ENCODE measurements at regions not wholly inside any gene's neighbourhood (a gene's known extent, or its start where the extent isn't known, plus 50 kb on each side); places are given as distances from the start of the nearest gene placed in this dataset.

DNA sequence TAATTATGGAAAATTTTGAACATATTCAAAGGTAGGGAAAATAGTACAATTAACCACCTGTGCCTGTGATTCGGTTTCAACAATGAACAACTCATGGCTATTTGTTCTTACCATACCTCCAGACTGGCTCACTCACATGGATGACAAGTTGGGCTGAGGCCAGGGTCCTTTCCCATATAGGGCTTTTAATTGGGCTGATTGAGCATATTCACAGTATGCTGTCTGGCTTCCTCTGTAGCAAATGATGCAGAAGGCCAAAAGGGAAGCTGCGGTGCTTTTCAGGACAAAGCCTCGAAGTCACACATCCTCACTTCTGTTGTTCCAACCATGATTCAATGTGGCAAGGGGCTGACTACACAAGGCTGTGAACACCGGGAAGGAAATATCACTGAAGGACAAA is 297.5 kb upstream of the SLC16A7 start:
- H3K4me1 ChIP-seq (ENCODE audit: control insufficient read depth, insufficient read depth, low read length), result no peaks in the 10 kb centered on the region
- no peak overlapping the region for H3K9ac ChIP-seq (ENCODE audit: low read depth, low read length)
- H3K27ac ChIP-seq (ENCODE audit: insufficient read depth, low read length), result no peak overlapping the region
- no peaks in the 10 kb centered on the region for H4K20me1 ChIP-seq (ENCODE audit: insufficient read depth, low read length)
- no peaks in the 10 kb centered on the region for H3K27me3 ChIP-seq (ENCODE audit: control insufficient read depth, insufficient read depth, low read length)
- no peak overlapping the region for H3K18ac ChIP-seq (ENCODE audit: low read depth, low read length)
- H4K5ac ChIP-seq (ENCODE audit: low read depth, low read length), result no peak overlapping the region
- ChIA-PET POLR2A (ENCODE audit: unreplicated experiment) (no interaction called here), CTCF (no interaction called here)
- in situ Hi-C loops (cut with MboI; ENCODE audit: low sequenced_read_pairs) (no loop called here), dilution Hi-C loops (cut with HindIII; ENCODE audit: low sequenced_read_pairs, unreplicated experiment) (no loop called here), intact Hi-C loops (cut with micrococcal nuclease) (no loop called here)
- no peak overlapping the region for H3K4me3 ChIP-seq (ENCODE audit: insufficient read depth, low read depth, low read length)
- H3K9me3 ChIP-seq (ENCODE audit: control insufficient read depth, insufficient read depth, low read length), result no peaks in the 10 kb centered on the region
- WGBS, 2 experiments (ENCODE audit: extremely low coverage in 2 of 2, insufficient read length in 1 of 2), result no CpG with 5 or more reads among the region's 4 CpGs
- H3K4ac ChIP-seq (ENCODE audit: low read depth, low read length), result no peak overlapping the region
- no peak overlapping the region for H4K91ac ChIP-seq (ENCODE audit: insufficient read depth, low read depth, low read length)
- TF ChIP-seq MAZ (IDR thresholded peaks at IDR 0.05; ENCODE audit: borderline replicate concordance, low read depth, low read length), result no peak
- TF ChIP-seq FOS (IDR thresholded peaks at IDR 0.05; ENCODE audit: low read depth, low read length), result no peak
- TF ChIP-seq BHLHE40 (IDR thresholded peaks at IDR 0.05; ENCODE audit: low read depth, low read length), result no peak
- TF ChIP-seq NFE2L2 (IDR thresholded peaks at IDR 0.05; ENCODE audit: low read depth, low read length), result no peak
- no peak for TF ChIP-seq MAFK (IDR thresholded peaks at IDR 0.05; ENCODE audit: low read depth, low read length)
- TF ChIP-seq RAD21 (IDR thresholded peaks at IDR 0.05; ENCODE audit: low read length), result no peak
- TF ChIP-seq POLR2A (IDR thresholded peaks at IDR 0.05; ENCODE audit: low read depth, low read length), result no peak
- TF ChIP-seq CHD1 (IDR thresholded peaks at IDR 0.05; ENCODE audit: low read depth, low read length), result no peak
- TF ChIP-seq, protein P1, sequence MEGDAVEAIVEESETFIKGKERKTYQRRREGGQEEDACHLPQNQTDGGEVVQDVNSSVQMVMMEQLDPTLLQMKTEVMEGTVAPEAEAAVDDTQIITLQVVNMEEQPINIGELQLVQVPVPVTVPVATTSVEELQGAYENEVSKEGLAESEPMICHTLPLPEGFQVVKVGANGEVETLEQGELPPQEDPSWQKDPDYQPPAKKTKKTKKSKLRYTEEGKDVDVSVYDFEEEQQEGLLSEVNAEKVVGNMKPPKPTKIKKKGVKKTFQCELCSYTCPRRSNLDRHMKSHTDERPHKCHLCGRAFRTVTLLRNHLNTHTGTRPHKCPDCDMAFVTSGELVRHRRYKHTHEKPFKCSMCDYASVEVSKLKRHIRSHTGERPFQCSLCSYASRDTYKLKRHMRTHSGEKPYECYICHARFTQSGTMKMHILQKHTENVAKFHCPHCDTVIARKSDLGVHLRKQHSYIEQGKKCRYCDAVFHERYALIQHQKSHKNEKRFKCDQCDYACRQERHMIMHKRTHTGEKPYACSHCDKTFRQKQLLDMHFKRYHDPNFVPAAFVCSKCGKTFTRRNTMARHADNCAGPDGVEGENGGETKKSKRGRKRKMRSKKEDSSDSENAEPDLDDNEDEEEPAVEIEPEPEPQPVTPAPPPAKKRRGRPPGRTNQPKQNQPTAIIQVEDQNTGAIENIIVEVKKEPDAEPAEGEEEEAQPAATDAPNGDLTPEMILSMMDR (conservative IDR thresholded peaks at IDR 0.05; ENCODE audit: low read depth, low read length), result no peak
- no peak for TF ChIP-seq RCOR1 (IDR thresholded peaks at IDR 0.05; ENCODE audit: insufficient replicate concordance, low read length)
- no peak for TF ChIP-seq ELK1 (IDR thresholded peaks at IDR 0.05; ENCODE audit: borderline replicate concordance, low read depth, low read length)
- no peak for TF ChIP-seq RFX5 (IDR thresholded peaks at IDR 0.05; ENCODE audit: low read depth, low read length)
- TF ChIP-seq, protein P2, sequence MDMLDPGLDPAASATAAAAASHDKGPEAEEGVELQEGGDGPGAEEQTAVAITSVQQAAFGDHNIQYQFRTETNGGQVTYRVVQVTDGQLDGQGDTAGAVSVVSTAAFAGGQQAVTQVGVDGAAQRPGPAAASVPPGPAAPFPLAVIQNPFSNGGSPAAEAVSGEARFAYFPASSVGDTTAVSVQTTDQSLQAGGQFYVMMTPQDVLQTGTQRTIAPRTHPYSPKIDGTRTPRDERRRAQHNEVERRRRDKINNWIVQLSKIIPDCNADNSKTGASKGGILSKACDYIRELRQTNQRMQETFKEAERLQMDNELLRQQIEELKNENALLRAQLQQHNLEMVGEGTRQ (IDR thresholded peaks at IDR 0.05; ENCODE audit: low read depth, low read length), result no peak
- no peak for TF ChIP-seq MXI1 (IDR thresholded peaks at IDR 0.05; ENCODE audit: borderline replicate concordance, low read depth, low read length)
- no peak for TF ChIP-seq SMC3 (IDR thresholded peaks at IDR 0.05; ENCODE audit: low read depth, low read length)
- no peak for TF ChIP-seq CEBPB (IDR thresholded peaks at IDR 0.05; ENCODE audit: low read depth, low read length)
- no peak overlapping the region for H3K14ac ChIP-seq (replicated peaks; ENCODE audit: low read depth, low read length)
- H2BK20ac ChIP-seq (ENCODE audit: low read depth, low read length), result no peak overlapping the region
- ATAC-seq (ENCODE audit: low read depth) (no peak), DNase-seq (no peak)
- H2AFZ ChIP-seq (replicated peaks; ENCODE audit: low read length, poor library complexity), result no peak overlapping the region
- no TSS peak for BruUV-seq (replicated peaks)
- H2BK15ac ChIP-seq (ENCODE audit: low read depth, low read length), result no peak overlapping the region
- no peaks in the 10 kb centered on the region for H3K36me3 ChIP-seq (ENCODE audit: control insufficient read depth, insufficient read depth, low read length)
- H3K9me1 ChIP-seq (ENCODE audit: insufficient read depth, low read length), result no peaks in the 10 kb centered on the region
- no peak overlapping the region for H2BK120ac ChIP-seq (ENCODE audit: low read depth, low read length)
- H4K8ac ChIP-seq (ENCODE audit: low read depth in 2 of 2, low read length in 2 of 2), result no peak overlapping the region
- no peaks in the 10 kb centered on the region for H3K79me1 ChIP-seq (ENCODE audit: low read depth in 1 of 2, low read length in 2 of 2)
- no peak overlapping the region for H2AK5ac ChIP-seq (ENCODE audit: low read depth, low read length)
- H3K23ac ChIP-seq (ENCODE audit: low read depth, low read length), result no peak overlapping the region
- no peak overlapping the region for H2AK9ac ChIP-seq (replicated peaks; ENCODE audit: low read depth, low read length, poor library complexity)
- H3K56ac ChIP-seq (ENCODE audit: extremely low read depth, insufficient read depth, low read length), result no peak overlapping the region
- H3K4me2 ChIP-seq (ENCODE audit: low read depth, low read length), result no peak overlapping the region
- H2BK5ac ChIP-seq (ENCODE audit: low read depth, low read length, poor library complexity, severe bottlenecking), result no peak overlapping the region

Measured in IMR-90 (cell line).